ENCODE measurements at regions not wholly inside any gene's neighbourhood (a gene's known extent, or its start where the extent isn't known, plus 50 kb on each side); places are given as distances from the start of the nearest gene placed in this dataset.

GRCh38 chr6:40192516-40192915 is 258.3 kb upstream of the MOCS1 start:
- DNase-seq = no peak

GRCh38 chr6:40188931-40189330 is 254.7 kb upstream of the MOCS1 start:
- no peak for DNase-seq

- no peak for DNase-seq
These were observed 253.4 kb upstream of the MOCS1 start for GRCh38 chr6:40187535-40188144.

- DNase-seq = no peak
These were observed 251.2 kb upstream of the MOCS1 start for GRCh38 chr6:40185486-40185885.

GRCh38 chr6:40183902-40184301 is 249.6 kb upstream of the MOCS1 start:
- no peak for DNase-seq

GRCh38 chr6:40181367-40181766 is 247.1 kb upstream of the MOCS1 start:
- DNase-seq = no peak

- no peak for DNase-seq
These were observed 246.0 kb upstream of the MOCS1 start for GRCh38 chr6:40180271-40180670.

GRCh38 chr6:40179496-40179895 is 245.2 kb upstream of the MOCS1 start:
- no peak for DNase-seq

GRCh38 chr6:40177598-40177997 is 243.3 kb upstream of the MOCS1 start:
- no peak for DNase-seq

GRCh38 chr6:40176152-40176551 is 241.9 kb upstream of the MOCS1 start:
- no peak for DNase-seq

- no peak for DNase-seq
These were observed 238.0 kb upstream of the MOCS1 start for GRCh38 chr6:40172272-40172671.

- no peak for DNase-seq
These were observed 237.1 kb upstream of the MOCS1 start for GRCh38 chr6:40171343-40171742.

- no peak for DNase-seq
These were observed 236.6 kb upstream of the MOCS1 start for GRCh38 chr6:40170856-40171255.

GRCh38 chr6:40169878-40170277 is 235.6 kb upstream of the MOCS1 start:
- DNase-seq = no peak

- no peak for DNase-seq
These were observed 232.7 kb upstream of the MOCS1 start for GRCh38 chr6:40166963-40167362.

- DNase-seq = no peak
These were observed 230.9 kb upstream of the MOCS1 start for GRCh38 chr6:40165036-40165709.

GRCh38 chr6:40164345-40164755 is 230.1 kb upstream of the MOCS1 start:
- no peak for DNase-seq

GRCh38 chr6:40163924-40164323 is 229.7 kb upstream of the MOCS1 start:
- DNase-seq = no peak

- no peak for DNase-seq
These were observed 227.8 kb upstream of the MOCS1 start for GRCh38 chr6:40162074-40162473.

- no peak for DNase-seq
These were observed 226.6 kb upstream of the MOCS1 start for GRCh38 chr6:40160826-40161225.

- no peak for DNase-seq
These were observed 225.6 kb upstream of the MOCS1 start for GRCh38 chr6:40159865-40160264.

- no peak for DNase-seq
These were observed 218.6 kb upstream of the MOCS1 start for GRCh38 chr6:40152701-40153436.

GRCh38 chr6:40152196-40152595 is 217.9 kb upstream of the MOCS1 start:
- DNase-seq = no peak

- no peak for DNase-seq
These were observed 214.8 kb upstream of the MOCS1 start for GRCh38 chr6:40148882-40149573.

Data from stimulated activated CD4-positive, alpha-beta T cell treated with anti-CD3 and anti-CD28 coated beads, Interleukin-1b, Interleukin-23, amount 100 ng/mL, for 48 hours (primary cell).